ENCODE measurements at regions not wholly inside any gene's neighbourhood (a gene's known extent, or its start where the extent isn't known, plus 50 kb on each side); places are given as distances from the start of the nearest gene placed in this dataset.

DNA sequence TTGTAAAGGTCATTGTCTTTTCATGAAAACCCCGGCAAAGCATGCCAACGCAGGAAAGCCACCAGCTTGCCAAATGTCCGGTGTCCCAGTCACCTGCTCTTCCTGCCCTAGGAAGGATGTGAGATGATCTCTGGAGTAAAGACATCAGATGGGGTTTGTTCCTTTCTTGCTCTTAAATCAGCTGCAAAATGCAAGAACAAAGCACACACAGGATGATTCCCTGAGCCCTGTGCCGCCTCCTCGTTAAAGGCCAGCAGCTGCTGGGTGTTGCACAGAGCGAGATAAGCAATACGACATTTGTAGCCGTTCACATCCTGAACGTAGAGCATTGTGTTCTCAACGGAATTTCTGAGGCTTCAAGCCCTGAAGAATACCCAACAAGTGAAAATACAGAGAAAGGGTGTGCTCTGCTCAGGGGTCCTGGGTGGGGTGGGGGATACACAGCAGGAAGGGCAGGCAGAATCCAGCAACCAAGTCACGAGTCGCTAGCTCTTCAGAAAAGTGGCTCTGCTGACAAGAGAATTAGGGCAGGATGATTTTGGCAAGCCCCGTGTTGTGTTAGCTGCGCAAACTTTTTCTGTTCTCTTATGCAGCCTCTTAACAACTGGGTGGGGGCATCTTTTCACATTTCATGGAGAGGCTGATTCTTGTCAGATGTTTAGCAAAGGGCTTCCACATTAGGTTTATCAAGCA, 229.2 kb upstream of the MAP3K1 start:
- no peak for DNase-seq

DNA sequence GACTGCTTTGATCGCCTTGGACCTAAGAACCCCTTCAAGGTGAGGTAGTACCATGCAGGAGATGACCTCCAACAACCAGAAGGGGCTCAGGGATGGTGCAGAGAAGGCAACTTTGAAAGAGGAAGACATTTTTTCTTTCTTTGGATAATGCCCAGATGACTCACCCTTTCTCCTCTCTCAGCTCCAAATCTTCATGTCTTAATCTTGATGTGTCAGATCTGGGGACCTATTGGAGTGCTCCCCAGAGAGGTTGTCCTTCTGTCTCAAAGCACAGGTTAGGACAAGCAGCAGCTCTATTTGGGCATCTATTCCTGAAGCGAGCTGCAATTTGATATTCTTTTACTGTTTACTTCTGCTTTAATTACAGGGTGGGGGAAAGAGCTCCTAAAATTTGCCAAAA, 229.9 kb upstream of the MAP3K1 start:
- peak; percentile 44 to 50 for DNase-seq

DNA sequence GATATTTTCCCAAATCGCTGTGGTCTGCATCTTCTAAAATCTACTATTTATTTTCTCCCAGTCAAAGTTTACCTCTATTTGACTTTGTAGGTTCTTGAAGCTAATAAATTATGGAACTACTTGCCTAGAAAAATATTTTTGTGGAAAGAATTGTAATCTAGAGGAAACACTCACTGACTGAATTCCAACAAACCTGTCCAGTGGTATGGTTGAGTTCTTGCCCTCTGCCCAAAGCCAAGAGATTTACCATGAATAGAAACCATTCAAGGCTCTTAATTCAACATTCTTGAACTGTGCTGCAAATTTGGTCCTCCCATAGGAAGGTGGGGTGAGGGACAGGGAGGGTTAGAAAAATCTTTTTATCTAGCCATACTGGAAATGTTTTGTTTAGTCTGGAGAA, 233.9 kb upstream of the MAP3K1 start:
- no peak for DNase-seq

DNA sequence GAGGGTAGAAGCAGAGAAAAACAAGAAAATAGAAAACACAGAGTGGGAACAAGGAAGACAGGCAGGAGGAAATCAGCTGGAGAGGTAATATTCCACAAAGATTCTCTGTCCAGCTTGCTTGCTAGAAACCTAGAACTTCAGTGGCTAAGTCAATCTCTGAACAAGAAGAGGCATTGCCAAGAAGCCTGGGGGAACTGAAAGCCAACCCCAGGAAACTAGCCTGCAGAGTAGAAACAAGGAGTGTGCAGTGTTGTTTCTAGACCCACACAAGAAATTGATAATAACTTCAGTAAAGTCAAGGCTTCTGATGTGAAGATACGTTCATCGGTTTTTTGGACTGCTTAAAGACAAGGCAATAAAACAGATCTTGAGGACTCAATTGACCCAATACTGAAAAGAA, 234.5 kb upstream of the MAP3K1 start:
- no peak for DNase-seq

DNA sequence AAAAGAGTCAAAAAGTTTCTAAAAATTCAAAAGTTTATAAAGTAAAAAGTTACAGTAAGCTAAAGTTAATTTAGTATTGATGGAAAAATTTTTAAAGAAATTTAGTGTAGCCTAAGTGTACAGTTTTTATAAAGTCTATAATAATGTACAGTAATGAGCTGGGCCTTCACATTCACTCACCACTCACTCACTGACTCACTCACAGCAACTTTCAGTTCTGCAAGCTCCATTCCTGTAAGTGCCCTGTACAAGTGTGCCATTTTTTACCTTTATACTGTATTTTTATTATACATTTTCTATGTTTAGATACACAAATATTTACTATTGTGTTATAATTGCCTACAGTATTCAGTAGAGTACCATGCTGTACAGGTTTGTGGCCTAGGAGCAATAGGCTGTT, 239.5 kb upstream of the MAP3K1 start:
- no peak for DNase-seq

DNA sequence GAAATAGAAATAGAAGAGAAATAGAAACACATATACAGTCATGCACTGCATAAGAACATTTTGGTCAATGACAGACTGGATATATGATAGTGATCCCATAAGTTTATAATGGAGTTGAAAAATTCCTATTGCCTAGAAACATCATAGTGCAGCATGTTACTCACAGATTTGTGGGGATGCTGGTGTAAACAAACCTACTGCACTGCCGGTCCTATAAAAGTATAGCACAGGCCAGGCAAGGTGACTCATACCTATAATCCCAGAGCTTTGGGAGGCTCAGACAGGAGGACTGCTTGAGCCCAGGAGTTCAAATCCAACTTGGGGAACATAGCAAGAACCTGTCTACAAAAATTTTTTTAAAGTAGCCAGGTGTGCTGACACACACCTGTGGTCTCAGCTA, 240.6 kb upstream of the MAP3K1 start:
- no peak for DNase-seq

DNA sequence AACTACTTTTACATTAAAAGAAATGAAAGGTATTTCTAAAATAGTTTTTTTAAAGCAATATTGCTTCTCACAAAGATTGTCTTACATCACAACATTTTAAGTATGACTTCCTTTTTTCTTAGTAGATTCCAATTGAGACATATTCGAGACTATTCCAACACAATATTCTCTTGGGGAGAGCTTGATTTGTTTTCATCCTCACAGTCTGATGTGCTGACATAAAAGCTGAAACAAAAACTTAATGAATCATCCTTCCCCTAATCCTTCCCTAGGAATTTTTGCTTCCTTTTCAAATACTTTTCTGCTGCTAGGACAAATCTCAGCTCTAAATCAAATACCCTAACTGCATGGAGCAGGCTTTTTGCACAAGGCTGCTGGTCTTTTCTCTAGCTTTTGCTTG, 245.8 kb upstream of the MAP3K1 start:
- DNase-seq = peak; percentile 55

DNA sequence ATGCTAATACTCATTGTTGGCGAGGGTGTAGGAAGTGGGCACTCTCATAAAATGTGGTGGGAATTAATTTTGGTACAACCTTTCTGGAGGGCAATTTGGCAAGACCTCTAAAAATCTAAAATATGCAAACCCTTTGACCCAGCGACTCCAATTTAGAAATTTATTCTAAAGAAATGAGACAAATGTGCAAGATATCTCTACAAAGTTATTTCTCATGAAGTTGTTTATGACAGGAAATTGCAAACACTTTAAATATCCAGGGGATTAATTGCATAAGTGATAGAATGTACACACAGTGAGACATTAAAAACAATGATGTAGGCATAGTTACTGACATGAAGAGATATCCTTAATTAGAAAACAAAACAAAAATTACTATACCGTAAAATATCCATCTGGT, 246.3 kb upstream of the MAP3K1 start:
- no peak for DNase-seq

DNA sequence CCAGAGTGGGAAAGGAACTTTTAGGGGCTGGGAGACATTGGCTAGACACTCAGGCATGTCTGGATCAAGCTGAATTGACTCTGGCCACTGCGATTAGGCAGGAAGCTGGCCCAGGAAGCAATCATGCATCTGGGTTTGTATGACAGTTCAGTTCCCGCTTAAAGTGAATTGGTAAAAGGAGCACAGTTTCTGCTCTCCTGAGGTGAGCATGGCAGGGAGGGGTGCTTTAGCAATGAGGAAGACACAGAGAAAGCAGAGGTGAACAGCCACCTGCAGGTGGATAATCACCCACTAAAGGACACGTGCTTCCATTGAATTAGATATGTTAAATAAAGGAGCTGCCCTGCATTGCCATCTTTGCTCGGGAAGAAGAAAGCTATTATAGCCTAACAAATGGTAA, 248.1 kb upstream of the MAP3K1 start:
- no peak for DNase-seq

DNA sequence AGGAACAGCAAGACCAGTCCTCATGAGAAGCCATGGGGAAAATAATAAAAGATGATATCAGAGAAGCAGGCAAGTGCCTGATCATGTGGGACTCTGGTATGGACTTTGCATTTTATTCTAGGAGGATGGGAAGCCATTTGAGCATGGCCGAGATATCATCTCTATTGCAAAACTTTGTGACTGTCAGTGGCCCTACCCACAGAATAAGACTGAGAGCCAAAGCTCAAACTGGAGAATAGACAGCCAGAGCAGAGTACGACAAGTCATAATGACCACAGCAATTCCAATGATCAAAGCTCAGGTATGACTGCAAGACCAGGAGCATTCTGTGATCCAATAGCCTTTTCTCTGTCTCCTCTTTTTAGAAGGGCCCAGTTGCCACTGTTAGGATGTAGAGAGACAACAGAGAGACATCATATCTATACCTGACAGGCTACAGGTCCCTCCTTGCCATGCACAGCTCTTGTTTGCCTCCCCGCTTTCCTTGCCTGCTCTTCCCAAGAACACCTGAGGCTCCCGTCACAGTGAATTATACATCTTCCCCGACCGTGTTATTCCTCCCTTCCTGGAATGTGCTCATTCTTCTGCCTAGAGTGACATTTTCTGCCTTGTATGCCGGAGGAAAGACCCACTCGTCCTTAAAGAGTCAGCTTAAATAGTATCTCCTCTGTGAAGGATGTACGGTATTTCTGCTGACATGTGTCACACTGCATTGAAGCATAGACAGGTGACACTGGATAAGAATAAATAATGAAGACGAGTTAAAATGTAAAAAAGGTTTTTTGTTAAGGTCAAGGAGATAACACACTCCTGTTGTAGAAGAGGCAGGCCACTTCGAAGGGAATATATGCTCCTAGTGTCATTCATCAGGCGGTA, 248.7 kb upstream of the MAP3K1 start:
- DNase-seq = no peak

DNA sequence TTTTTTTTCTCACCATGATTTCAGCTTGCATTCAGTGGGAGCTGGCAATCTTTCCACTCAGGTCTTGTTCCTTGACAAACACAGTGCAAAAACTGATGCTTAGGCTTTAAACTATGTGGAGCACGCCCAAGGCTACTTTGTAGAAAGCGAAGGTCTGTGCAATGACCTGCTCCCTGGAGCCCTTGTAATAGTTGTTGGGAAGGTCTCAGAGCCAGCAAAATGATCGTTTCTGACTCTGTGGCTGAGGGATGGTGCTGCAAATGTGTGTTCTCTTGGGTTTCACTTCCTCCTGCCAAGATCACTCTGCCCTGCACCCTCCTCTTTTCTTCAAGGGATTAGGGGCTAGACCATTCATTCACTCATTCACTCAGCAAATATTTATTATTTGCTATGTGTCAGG, 249.7 kb upstream of the MAP3K1 start:
- peak; percentile 52 to 54 for DNase-seq

DNA sequence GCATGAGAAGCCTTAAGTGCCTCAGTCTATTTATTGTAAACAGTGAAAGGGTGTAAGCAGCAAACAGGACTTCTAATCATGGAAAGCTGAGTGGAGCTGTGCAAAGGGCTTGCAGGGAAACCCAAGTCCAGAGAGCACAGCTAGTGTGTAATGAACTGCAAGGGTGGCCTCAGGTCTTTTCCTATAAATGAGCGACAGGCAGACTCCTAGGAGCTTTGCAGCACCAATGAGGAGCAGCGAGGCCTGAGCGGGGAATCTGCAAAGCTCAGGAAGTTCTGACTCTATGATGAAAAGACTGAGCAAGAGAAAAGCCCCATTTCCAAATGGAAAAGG, 250.1 kb upstream of the MAP3K1 start:
- no peak for DNase-seq

DNA sequence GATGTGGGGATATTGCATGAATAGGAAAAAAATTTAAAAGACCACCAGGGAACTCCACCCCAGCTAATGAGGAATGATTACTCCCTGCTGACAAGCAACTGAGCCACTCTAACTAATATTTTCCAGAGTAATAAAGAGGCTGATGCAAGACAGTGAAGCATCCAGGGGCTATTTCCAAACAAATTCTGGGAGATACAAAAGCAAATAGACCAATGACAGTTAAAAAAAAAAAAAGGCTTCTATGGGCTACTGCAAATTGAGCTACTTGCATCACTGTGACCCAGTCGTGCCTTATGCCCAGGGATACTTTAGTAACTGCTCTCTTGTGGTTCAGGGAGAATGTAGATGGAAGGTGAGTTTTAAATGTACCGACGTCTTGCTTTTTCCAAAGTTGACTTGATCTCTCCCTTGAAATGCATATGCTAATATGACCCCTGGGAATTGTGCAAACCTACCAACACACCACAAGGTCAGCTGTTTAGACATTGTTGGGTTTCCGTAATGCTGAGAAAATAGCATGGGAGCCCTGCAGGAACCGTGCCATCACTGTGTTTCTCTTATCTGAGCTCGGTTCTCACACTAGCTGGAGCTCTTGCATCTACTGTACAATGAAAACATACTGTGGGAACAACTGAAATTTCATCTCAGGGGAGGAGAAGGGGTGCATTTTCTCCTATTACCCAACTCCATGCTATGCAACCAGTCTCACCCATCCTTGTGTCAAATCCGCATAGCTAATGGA, 250.6 kb upstream of the MAP3K1 start:
- DNase-seq = no peak

DNA sequence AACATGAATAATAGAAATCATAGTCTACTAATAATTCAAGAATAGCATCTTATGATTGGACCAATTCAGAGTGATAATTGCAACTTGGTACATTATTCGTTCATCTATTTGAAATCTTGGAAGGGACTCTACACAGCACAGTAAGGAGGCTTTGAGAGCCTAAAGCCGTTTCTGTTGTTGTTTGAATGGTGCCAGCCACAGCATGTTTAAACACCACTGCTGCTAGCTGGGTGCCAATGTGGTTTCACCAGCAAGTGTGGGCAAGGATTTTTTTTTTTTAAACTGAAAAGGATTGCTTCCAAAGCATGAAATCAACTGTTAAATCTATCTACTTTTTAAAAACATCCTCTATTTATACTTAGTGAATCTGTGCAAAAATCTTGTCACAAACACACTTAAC, 253.9 kb upstream of the MAP3K1 start:
- DNase-seq = no peak

DNA sequence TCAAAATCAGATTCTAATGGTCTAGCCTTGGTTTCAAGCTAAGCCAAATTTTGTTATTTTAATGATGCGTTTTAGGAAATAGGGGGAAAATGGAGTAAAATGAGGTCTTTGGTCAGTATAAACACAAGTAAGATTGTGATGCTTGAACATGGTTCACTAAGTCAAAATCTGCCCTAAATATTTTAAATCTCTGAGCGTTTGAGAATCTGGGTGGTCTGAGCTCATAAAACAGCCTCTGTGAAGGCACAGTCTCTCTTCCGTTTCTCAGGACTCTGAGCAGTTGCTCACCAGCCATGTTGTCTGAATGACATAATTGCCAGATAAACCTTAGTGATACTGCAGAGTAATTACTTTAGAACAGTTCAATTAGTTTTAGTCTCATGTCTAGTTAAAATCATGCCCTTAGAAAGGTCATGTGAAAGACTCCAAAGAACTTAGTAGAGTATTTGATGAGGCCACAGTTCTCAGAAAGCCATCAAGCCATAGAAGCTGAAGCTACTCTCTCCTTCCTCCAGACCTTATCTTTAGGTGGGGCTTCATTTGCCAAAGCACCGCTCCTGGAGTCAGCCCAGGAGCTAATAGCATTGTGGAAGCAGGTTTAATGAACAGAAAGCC, 257.1 kb upstream of the MAP3K1 start:
- DNase-seq = no peak

DNA sequence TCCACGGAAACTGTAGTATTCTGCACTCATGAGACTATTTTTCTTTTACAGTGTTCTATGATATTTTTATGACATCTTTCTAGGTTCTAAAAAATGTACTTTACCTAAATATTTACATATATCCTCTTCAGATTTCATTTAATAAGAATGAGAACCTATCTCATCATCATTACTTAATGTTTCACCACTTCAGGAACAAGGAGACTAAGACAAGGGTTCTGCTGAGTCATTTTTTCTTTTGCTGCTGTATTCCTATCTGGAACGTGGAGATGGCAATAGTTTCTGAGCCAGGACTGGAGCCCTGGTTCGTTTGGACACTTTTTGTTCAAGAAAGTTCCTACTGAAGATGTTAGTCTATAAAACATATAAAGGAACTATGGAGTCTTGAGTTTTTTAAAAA, 258.2 kb upstream of the MAP3K1 start:
- no peak for DNase-seq

DNA sequence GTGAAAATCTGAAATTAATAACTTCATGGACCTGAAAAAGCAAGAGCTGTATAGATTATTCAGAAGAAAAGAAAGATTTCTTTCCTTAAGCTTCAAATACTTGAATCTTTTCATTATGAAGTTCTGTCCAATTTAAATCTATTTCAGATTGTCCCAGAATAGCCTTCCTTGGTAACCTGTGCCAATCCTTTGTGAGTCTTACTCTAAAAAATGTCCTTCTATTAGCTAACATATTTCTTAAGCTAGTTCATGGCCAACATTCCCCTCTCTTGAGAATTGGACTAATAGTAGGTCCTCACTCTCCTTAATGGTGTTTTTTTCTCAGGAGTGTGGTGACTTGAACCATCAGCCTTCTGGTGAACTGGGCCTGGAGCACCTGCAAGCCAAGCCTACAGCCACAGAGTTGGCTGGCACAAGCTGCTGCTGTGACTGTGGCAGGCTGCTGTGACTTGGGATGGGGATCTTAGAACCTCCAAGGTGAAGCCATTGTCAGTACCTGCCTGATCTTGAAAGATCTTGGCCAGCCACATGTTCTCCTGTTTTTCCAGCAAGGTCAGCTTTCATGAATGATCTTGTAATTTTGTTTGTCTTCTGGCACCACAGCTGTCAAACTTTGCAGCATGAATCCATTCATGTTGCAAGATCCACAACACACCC, 262.6 kb upstream of the MAP3K1 start:
- DNase-seq = no peak

DNA sequence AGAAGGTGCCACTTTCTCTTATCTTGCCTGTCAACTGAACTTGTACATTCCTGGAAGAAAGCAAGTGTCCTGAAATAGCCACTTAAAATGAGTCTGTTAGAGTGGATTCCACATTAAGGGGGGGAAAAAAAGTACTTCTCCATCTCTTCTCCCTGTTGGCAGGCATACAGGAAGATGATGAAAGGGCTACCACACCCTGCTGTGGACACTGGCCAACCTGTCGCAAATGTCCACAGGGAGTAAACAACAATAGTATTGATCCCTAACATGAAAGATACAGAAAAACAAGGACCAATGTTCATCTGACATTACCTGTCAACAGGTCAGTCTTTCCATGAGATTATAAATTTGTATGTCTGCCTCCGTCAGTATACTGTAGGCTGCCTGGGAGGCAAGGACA, 265.1 kb upstream of the MAP3K1 start:
- DNase-seq = peak in 1 of 2 donors; percentile 22

DNA sequence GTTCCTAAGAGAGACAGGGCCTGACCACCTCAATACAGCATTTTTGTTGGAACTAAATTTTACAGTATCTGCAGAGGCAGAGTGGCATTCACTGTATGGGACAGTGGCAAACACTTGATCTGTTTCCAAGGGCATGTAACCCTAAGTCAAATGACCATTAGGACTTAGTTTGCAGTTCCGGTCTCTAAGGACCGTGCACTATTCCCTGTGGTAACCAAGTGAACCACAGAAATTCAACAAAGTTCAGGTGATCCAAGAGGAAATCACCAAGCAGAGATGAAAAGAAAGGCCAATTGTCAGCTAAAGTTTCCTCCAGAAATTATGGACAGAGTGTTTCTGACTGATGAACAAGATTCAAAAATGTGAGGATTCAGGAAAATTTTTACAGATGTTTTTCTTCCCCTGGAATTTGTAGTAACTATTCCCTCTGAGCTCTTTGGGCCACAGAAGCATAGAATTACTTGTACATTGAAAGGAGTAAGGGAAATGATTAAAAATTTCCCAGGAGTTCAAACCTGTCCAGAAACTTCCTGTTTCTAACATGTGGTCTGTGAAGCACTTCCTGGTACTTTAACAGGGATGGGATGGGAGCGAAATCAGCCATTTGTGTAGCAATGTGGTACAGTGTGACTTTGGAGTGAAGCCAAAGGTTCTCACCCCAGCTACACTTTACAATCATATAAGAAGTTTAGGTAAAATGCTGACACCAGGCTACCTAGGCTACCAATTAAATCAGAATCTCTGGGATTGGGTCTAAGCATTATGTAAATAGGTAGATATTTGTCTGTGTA, 266.1 kb upstream of the MAP3K1 start:
- DNase-seq = peak in 1 of 2 donors; percentile 42

DNA sequence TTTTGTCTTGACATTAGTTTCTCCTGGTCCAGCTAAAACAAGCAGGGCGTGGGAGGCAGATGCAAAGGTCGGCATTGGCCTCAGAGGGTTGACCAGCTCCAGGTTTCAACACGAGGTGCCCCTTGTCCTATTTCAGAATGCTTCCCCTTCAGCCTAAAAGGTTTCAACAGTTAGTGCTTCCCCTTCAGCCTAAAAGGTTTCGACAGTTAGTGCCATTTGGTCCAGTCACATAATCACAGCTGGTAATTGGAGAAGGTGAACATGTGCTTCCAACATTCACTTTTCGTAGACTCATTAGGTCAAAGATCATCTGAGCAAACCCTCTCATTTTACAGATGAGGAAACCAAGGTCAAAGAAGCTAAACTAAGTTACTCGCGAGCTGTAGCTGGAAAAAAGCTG, 270.3 kb upstream of the MAP3K1 start:
- peak; percentile 86 to 95 for DNase-seq

DNA sequence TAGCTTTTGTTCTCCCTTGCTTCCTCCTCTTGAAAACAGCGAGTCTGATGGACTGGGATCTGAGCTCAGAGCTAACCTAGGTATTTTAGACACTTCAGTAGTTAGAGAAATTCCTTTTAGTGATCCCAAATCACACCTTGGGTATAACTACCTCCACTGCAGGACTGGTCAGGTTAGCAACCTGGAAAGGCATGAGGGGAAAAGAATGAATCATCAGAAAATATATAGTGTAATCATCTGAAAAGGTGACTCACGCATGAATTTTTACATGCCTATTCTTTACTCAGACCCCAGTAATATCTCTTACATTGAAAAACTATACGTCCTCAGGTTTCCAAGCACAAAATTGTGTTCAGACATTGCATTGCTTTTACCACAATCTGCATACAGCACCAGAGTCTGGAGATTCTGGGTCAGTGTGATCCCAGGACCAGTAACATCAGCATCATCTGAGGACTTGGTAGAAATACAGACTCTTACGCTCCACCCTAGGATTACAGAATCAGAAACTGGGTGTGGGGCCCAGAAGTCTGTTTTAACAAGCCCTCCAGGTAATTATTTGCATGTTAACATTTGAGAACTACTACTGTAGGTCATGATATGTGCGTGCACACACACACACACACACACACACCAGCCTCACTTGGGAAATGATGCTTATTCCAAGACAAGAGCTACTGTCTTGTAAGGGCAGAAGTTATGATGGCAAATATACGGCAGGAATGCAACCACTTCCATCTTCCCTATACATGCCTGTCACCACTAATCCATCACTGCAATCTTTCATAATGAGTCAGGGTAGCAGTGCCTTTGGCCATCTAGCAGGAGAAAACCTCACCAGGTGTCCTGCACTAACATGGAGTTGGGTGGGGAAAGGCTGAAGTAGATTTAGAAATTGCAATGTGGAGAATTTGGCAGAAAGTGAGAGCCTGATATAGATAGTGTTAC, 271.6 kb upstream of the MAP3K1 start:
- DNase-seq = no peak
